Mesodermal cell (in vitro differentiated cells): ENCODE measurements at regions not wholly inside any gene's neighbourhood (a gene's known extent, or its start where the extent isn't known, plus 50 kb on each side); places are given as distances from the start of the nearest gene placed in this dataset.
"Not testable (repeated sequence)": the region's sequence is repeated elsewhere in the genome, so short reads cannot be mapped to it uniquely, and the experiment has no call there.

Source experiments
- H3K27ac ChIP-seq: 2 replicates; pipeline ENCODE4 v1.7.0; 2013; ENCODE audit warnings: mild to moderate bottlenecking, low read depth, low read length, moderate library complexity; ENCODE audit not compliant: severe bottlenecking
- H3K36me3 ChIP-seq: 2 replicates; pipeline ENCODE4 v1.7.1; 2013; ENCODE audit warnings: mild to moderate bottlenecking, low read length, moderate library complexity; ENCODE audit not compliant: control insufficient read depth, insufficient read depth
- H3K4me1 ChIP-seq: one replicate; pipeline ENCODE4 v1.7.1; 2013; ENCODE audit warnings: mild to moderate bottlenecking, low read length; ENCODE audit not compliant: insufficient read depth, control insufficient read depth, poor library complexity, severe bottlenecking
- H3K4me3 ChIP-seq: 2 replicates; pipeline ENCODE4 v1.7.0; 2013; ENCODE audit warnings: low read length, control low read depth, mild to moderate bottlenecking; ENCODE audit not compliant: insufficient read depth, poor library complexity, severe bottlenecking; ENCODE audit errors: extremely low read depth
- H3K9me3 ChIP-seq: 2 replicates; pipeline ENCODE4 v1.7.1; 2013; ENCODE audit warnings: mild to moderate bottlenecking, low read length, moderate library complexity; ENCODE audit not compliant: control insufficient read depth
- WGBS, 2 experiments: methylation state at CpG; one replicate each; pipeline ENCODE4 v1.1.5; 2013; ENCODE audit warnings: missing lambda C conversion rate in 2 of 2; ENCODE audit not compliant: insufficient coverage in 2 of 2; 5-methylcytosine and 5-hydroxymethylcytosine counted together

- 52 to 75% methylated on average over 2 of the region's 2 CpGs for WGBS, 2 experiments
- H3K36me3 ChIP-seq, H3K27ac ChIP-seq, H3K4me3 ChIP-seq, H3K4me1 ChIP-seq: not testable (repeated sequence)
- H3K9me3 ChIP-seq = peaks cover 18% of the 10 kb centered on the region
These were observed 180.6 kb upstream of the CFAP20DC start for GRCh38 chr3:59230379-59230778.

DNA sequence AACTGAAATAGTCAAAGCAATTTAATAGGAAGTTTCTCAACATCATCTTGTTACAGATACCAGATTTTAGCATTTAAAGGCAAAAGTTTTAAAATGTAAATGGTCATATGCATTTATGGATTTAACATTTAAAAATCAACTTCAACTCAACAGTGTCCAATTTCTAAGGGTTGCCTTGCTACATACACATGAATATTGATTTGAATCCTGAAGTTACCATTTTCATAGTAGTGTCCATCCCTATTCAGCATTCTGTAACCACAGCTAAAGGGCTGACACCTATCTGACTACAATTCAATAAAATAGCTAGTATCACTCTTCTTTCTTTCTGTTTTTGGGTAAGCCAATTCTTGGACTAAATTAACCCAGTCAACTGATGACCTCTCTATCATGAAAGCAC, 164.0 kb upstream of the CFAP20DC start:
- Histone ChIP-seq H3K4me1 (no peaks in the 10 kb centered on the region), H3K4me3 (no peak overlapping the region), H3K36me3 (no peaks in the 10 kb centered on the region), H3K9me3 (no peaks in the 10 kb centered on the region), H3K27ac (no peak overlapping the region)

DNA sequence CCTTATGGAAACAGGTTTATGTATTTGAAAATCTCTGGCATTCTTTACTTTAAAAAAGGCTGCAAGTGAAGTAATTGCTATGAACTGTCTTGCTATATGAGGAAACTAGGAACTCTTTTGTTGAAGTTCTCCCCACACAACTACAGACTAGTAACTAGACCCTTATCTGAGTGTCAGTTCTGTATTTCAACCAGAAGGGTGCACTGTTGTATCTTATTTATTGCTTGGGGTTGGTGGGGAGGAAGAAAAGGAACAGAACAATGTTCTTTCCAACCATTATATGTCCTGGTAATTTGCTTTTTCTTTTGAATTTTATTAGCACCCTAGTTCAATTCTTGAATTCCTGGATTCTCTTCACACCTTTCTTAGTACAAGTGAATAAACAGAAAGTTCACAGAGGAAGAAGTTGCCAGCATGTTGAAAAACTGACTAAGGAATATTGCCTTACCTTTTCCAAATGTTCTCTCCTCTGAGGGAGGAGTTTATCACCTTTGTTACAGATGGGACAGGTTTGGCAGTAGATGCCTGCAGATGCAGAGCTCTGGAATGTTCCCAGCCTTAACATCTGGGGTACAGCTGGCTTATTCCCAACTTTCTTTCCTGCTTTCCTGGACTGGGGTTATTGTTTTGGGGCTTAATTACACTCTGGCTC, 162.4 kb upstream of the CFAP20DC start:
- H3K36me3 ChIP-seq = no peaks in the 10 kb centered on the region
- no peaks in the 10 kb centered on the region for H3K9me3 ChIP-seq
- no peak overlapping the region for H3K27ac ChIP-seq
- no peak overlapping the region for H3K4me3 ChIP-seq
- H3K4me1 ChIP-seq = no peaks in the 10 kb centered on the region

DNA sequence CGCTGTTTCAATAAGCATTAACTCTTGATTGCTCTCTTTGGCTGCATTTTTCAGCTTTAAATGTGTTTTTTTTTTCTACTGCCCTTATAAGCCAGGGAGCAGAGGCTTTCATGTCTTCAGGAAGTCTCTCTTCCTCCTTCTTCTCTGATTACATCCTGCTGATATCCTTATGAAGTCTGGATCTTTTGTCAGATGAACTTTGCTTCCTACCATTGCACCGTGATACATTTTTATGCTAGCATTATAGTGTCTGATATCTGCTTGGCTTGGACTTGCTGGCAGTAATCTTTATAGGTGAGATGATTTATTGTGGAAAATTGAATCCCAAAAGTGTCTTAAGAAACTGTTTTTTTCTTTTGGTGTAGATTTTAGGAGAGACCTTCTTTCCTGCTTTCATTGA, 160.4 kb upstream of the CFAP20DC start:
- no peaks in the 10 kb centered on the region for H3K4me1 ChIP-seq
- H3K9me3 ChIP-seq = no peaks in the 10 kb centered on the region
- no peak overlapping the region for H3K4me3 ChIP-seq
- no peak overlapping the region for H3K27ac ChIP-seq
- 73 to 100% methylated on average over 1 to 2 of the region's 2 CpGs for WGBS, 2 experiments
- no peaks in the 10 kb centered on the region for H3K36me3 ChIP-seq

GRCh38 chr3:59192473-59192872, 142.6 kb upstream of the CFAP20DC start:
- Histone ChIP-seq H3K9me3 (no peaks in the 10 kb centered on the region), H3K36me3 (no peaks in the 10 kb centered on the region), H3K4me1 (no peaks in the 10 kb centered on the region), H3K27ac (no peak overlapping the region), H3K4me3 (no peak overlapping the region)

- H3K4me3 ChIP-seq = no peak overlapping the region
- H3K4me1 ChIP-seq = no peaks in the 10 kb centered on the region
- no peak overlapping the region for H3K27ac ChIP-seq
- 93% methylated on average over 2 of the region's 2 CpGs; no CpG with 5 or more reads in 1 of the 2 experiments for WGBS, 2 experiments
- H3K36me3 ChIP-seq = no peaks in the 10 kb centered on the region
- H3K9me3 ChIP-seq = no peaks in the 10 kb centered on the region
These were observed 141.8 kb upstream of the CFAP20DC start for GRCh38 chr3:59191651-59192050.

DNA sequence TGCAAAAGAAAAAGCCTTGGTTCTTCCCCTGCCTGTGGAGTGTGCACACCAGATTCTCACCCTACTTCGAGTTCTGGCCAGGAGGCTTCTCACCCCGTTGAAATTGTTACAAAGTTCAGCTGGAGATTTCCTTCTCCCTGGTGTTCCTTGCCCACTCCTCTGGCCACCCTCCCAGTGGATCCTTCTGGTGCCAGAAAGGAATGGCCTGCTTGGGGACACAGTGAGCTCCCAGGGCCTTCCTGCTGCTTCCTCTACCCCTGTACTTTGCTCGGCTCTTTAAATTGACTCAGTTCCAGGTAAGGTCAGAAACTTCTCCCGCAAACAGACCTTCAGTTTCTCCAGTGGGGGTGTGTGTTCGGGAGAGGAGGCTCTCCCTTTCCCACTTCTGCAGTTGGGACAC, 140.1 kb upstream of the CFAP20DC start:
- Histone ChIP-seq H3K4me3 (no peak overlapping the region), H3K27ac (no peak overlapping the region), H3K36me3 (no peaks in the 10 kb centered on the region), H3K9me3 (no peaks in the 10 kb centered on the region), H3K4me1 (no peaks in the 10 kb centered on the region)
- 96 to 98% methylated on average over 2 to 5 of the region's 5 CpGs for WGBS, 2 experiments

- Histone ChIP-seq H3K9me3 (no peaks in the 10 kb centered on the region), H3K27ac (no peak overlapping the region), H3K36me3 (no peaks in the 10 kb centered on the region), H3K4me3 (no peak overlapping the region), H3K4me1 (no peaks in the 10 kb centered on the region)
- 96 to 100% methylated on average over 3 of the region's 4 CpGs for WGBS, 2 experiments
These were observed 139.7 kb upstream of the CFAP20DC start for GRCh38 chr3:59189526-59189925.

GRCh38 chr3:59186725-59187124, 136.9 kb upstream of the CFAP20DC start:
- Histone ChIP-seq H3K9me3 (no peaks in the 10 kb centered on the region), H3K4me1 (no peaks in the 10 kb centered on the region), H3K4me3 (no peak overlapping the region), H3K36me3 (no peaks in the 10 kb centered on the region), H3K27ac (no peak overlapping the region)
- WGBS, 2 experiments = no CpG with 5 or more reads among the region's 1 CpG

GRCh38 chr3:59185591-59186369, 136.0 kb upstream of the CFAP20DC start:
- whole genome bisulfite sequencing, 2 experiments = 67 to 100% methylated on average over 1 to 2 of the region's 3 CpGs
- Histone ChIP-seq H3K4me1 (no peaks in the 10 kb centered on the region), H3K27ac (no peak overlapping the region)

DNA sequence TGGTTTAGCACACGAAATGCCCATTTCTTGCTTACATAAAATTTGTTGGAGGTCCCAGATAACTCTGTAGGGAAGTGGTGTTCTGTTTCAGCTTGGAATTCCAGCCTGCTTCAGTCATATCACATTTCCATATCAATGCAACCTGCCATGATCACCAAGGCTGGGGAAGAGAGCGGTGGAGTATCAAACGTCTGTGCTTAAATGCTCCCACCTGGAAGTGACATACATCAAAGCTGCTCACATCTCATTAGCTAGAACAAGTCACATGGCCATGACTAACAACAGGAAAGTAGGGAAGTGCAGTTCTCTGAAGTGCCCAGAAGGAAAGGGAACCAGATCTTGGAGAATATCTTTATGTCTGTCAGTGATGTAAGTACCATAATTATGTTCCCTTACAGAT, 130.2 kb upstream of the CFAP20DC start:
- Histone ChIP-seq H3K4me3 (no peak overlapping the region), H3K27ac (no peak overlapping the region), H3K36me3 (no peaks in the 10 kb centered on the region), H3K9me3 (no peaks in the 10 kb centered on the region), H3K4me1 (no peaks in the 10 kb centered on the region)
- WGBS, 2 experiments = no CpG with 5 or more reads among the region's 3 CpGs

More at GRCh38 chr3:59185591-59186369, 136.0 kb upstream of the CFAP20DC start:
- H3K36me3 ChIP-seq = no peaks in the 10 kb centered on the region
- H3K4me3 ChIP-seq = no peak overlapping the region
- H3K9me3 ChIP-seq = no peaks in the 10 kb centered on the region
